GM19043 (cell line): ENCODE measurements at regions not wholly inside any gene's neighbourhood (a gene's known extent, or its start where the extent isn't known, plus 50 kb on each side); places are given as distances from the start of the nearest gene placed in this dataset.

ENCODE experiments used
- ATAC-seq: cut with Tn5 transposase; IDR thresholded peaks from one replicate; pipeline ENCODE4 v1.9.1; 2021; ENCODE audit warnings: low read depth; ENCODE audit not compliant: unreplicated experiment

DNA sequence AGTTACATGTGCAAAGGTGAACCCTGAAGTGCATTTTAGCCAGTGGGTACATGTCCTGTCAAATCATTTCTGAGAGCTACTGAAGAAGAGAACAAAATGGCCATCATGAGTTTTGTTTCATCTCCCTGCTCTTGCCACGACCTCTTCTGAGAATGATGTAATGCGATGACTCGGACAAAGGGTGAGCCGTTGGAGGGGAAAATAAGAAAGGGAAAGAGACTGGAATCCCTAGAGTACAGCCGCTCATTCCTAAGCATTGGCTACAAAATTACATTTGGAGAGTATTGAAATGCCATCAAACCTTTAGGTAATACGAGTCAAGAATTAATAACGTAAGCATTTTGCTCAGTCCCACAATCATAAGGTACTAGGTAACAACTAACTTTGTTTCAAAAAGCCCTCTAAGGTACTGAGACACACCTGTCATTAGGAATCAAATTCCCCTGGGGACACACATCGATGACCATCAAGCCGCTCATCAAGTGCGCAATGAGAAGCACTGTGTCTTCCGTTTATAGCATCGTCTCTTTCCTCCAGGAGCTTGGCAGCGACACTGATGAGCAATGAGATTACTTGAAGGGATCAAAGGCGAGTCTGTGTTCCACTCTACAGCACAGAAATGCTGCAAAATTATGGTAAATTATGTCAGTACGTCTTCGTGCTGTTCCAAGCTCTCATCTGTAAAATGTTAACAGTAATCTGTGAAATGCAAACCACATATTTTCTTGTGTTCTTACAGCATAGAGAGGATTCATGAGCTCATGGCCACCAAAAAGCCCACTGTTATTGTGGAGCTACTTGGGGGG, 97.3 kb upstream of the PIEZO2 start:
- no peak for ATAC-seq

DNA sequence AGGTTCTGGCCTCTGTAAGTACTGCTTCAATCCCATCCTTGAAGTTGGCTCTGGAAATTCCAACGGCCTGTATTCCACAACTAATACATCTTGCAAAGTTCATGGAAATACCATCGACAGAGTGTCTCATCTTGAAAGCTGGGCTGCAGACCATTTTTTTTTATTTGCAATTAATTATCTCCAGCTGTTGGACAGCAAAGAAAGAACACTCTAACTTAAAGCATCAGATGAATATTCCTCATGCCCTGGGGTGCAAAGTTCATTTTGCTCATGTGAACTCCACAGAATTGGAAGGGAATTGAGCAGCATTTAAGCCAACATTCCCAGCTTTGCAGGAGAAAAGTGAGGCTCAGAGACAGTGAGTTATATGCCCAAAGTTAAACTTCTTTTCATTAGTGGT, 96.5 kb upstream of the PIEZO2 start:
- ATAC-seq = no peak

DNA sequence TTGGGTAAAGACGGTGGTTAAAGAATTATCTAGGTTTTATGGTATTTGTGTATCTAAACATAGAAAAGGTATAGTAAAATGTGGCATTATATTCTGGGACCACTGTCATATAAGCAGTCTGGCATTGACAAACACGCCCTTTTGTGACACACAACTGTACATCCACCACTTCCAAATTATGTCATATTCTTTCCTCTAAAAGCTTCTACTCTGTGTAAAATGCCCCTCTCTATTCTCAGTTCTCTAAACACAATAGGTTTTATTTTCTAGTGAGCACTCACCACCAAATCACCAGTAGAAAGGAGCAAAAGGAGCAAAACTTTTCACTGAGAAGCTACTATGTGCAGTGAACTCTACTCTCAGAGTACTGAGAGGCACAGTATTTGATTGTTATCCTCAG, 88.1 kb upstream of the PIEZO2 start:
- no peak for ATAC-seq

DNA sequence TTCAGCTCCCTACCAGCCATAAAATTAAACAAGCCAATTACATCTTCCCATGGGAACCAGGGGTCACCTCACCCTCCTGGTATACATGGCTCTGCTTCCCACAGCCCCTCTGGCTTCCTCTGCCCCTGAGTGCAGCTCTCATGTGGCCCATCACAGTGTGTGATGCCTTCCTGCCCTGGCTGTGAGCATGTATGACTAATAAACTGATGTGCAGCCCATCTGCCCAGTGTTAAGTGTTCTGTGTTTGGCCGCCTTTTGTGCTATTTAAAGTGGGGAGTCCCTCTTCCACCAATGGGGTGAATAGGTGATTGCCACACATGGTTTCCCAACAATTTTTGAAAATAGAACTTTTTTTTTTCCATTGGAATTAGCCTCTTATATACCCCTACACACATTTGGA, 87.7 kb upstream of the PIEZO2 start:
- no peak for ATAC-seq

DNA sequence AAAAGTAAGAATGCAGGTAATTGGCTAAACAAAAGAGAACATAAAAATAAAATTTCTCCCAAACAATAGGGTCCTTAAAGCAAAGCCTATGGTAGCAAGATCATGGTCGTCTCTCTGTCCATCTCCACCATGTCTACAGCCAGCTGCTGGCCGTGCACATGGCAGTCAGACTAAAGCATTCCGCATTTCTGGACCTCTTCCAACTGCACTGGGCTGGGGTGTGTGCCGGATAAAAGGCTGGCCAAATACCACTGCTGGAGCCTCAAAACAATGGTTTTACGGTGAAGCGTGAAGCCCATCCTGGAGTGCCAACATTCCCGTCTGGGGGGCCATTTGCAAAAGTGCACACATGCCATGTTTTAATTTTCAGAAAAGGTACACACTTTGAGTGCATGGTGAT, 74.8 kb upstream of the PIEZO2 start:
- no peak for ATAC-seq

DNA sequence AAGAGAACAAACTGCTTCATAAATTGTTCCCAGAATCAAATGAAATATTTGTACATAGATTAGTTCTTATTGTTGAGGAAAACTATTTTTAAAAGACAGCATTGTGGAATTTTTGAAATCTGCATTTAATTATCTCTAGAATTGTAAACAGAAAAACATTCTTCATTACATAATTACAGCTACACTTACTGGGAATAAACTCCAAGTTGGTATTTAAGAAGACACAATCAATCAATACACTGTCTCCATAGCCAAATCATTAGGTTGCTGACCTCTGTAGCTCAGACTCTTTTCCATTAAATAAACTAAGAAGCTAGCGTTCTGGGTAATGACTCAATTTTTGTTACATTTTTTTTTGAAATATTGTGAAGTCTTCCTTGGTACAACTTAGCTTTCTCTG, 70.2 kb upstream of the PIEZO2 start:
- ATAC-seq = no peak

DNA sequence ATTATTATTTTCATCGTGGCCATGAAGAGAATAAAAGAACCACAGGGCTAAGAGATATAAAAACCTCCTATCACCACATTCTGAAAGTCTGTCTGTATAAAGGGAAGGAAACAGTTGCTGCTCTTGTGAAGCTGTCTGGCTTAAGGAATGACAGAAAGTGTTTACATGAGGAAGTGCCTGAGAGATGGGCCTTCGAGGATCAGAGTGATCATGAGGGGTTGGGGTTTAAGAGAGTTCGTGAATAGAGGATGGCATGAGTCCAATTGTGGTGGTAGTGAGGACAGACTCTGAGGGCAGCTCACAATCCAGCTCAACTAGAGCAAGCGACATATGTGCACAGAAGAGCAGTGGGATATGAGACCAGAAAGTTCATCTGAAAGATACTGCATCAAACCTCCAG, 65.8 kb upstream of the PIEZO2 start:
- no peak for ATAC-seq

DNA sequence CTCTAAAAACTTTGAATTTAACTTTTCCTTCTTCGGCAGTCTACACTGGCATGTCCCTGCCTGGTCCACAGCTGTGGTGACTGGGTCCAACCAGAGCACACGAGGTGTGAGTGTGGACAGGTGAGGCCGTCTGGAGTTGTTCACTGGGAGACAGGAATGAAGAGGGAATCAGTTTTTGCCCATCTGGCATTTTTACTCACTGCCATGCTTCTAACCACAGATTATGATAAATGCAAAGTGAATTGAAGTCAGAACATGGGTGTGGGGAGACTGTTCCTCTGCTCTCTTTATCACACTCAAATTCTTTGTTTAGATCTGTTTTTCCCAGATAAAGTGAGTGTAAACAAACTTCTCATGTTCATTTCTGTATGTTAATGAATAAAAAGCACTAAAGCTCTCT, 54.7 kb upstream of the PIEZO2 start:
- ATAC-seq = no peak

DNA sequence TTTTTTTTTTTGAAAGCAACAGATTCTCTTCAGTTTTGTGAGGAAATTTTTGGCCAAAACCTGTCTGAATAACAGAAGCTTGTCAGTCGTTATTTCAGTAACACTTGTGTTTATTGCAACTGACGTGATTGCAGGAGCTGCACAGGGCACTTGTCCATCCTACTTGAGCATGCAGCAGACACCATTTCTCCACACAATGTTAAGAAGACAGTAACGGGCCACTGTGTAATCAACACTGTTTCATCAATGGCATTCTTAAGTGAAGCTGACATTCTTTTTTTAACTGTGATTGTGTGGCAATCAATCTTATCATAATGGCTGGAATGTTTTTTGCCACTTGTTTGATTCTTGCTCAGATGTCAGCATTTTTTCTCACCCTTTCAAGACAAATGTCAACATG, 50.1 kb upstream of the PIEZO2 start:
- no peak for ATAC-seq
